CD14-positive monocyte (primary cell): ENCODE measurements at regions not wholly inside any gene's neighbourhood (a gene's known extent, or its start where the extent isn't known, plus 50 kb on each side); places are given as distances from the start of the nearest gene placed in this dataset.

Experiments
- DNase-seq, 3 donors: peaks; one replicate each; pipeline ENCODE4 v3.0.0-alpha.2; 2011 to 2022
- H2AFZ ChIP-seq: 2 replicates; pipeline ENCODE4 v1.6.0; 2012; ENCODE audit warnings: mild to moderate bottlenecking, low read depth, low read length, inconsistent platforms; ENCODE audit not compliant: insufficient read depth, poor library complexity, severe bottlenecking
- H3K27ac ChIP-seq, 2 donors: 1 replicate in 1 of 2; 2 replicates in 1 of 2; pipeline ENCODE4 v1.5.1; 2012 to 2013; ENCODE audit warnings: low read length in 2 of 2, control low read depth in 1 of 2, inconsistent platforms in 1 of 2, low read depth in 1 of 2, mild to moderate bottlenecking in 1 of 2
- H3K27me3 ChIP-seq, 2 donors: one replicate each; pipeline versions ENCODE4 v1.6.0 to v1.6.1; 2011 to 2013; ENCODE audit warnings: low read length in 2 of 2; ENCODE audit not compliant: control insufficient read depth in 2 of 2, insufficient read depth in 2 of 2
- H3K36me3 ChIP-seq, 2 donors: replicated peaks in 1 of 2; 1 replicate in 1 of 2; 2 replicates in 1 of 2; pipeline versions ENCODE4 v1.5.1 to v1.6.1; 2012 to 2013; ENCODE audit warnings: low read length in 2 of 2, control low read depth in 1 of 2, inconsistent platforms in 1 of 2, mild to moderate bottlenecking in 1 of 2; ENCODE audit not compliant: insufficient read depth in 2 of 2, control insufficient read depth in 1 of 2
- H3K4me1 ChIP-seq, 2 donors: 1 replicate in 1 of 2; 2 replicates in 1 of 2; pipeline versions ENCODE4 v1.5.1 to v1.6.1; 2012 to 2013; ENCODE audit warnings: low read length in 2 of 2, control low read depth in 1 of 2, inconsistent platforms in 1 of 2, mild to moderate bottlenecking in 1 of 2, moderate library complexity in 1 of 2; ENCODE audit not compliant: insufficient read depth in 2 of 2, control insufficient read depth in 1 of 2
- H3K4me2 ChIP-seq: replicated peaks from 2 replicates; pipeline ENCODE3; 2012; ENCODE audit warnings: low read length, moderate library complexity, mild to moderate bottlenecking; ENCODE audit not compliant: poor library complexity, severe bottlenecking; ENCODE audit errors: extremely low read depth
- H3K4me3 ChIP-seq, 3 experiments: fragments of 200-600 bp in 1 of 3; sonication (generic) in 1 of 3; replicated peaks in 1 of 3; 1 replicate in 2 of 3; 2 replicates in 1 of 3; pipeline ENCODE4 v1.5.1; 2011 to 2013; ENCODE audit warnings: low read length in 3 of 3, mild to moderate bottlenecking in 3 of 3, control low read depth in 2 of 3, low read depth in 2 of 3, inconsistent platforms in 1 of 3, moderate library complexity in 1 of 3
- H3K79me2 ChIP-seq: 2 replicates; pipeline ENCODE4 v1.6.0; 2012; ENCODE audit warnings: mild to moderate bottlenecking, control low read depth, inconsistent platforms, low read length, moderate library complexity; ENCODE audit not compliant: insufficient read depth
- H3K9ac ChIP-seq: 2 replicates; pipeline ENCODE4 v1.6.0; 2017; ENCODE audit warnings: low read length, mild to moderate bottlenecking; ENCODE audit not compliant: insufficient read depth, poor library complexity, severe bottlenecking
- H3K9me3 ChIP-seq, 2 donors: replicated peaks in 1 of 2; 1 replicate in 1 of 2; 2 replicates in 1 of 2; pipeline versions ENCODE4 v1.5.1 to v1.6.1; 2012 to 2013; ENCODE audit warnings: low read length in 2 of 2, control low read depth in 1 of 2; ENCODE audit not compliant: control insufficient read depth in 1 of 2, insufficient read depth in 1 of 2
- H4K20me1 ChIP-seq: 2 replicates; pipeline ENCODE4 v1.6.0; 2012; ENCODE audit warnings: mild to moderate bottlenecking, low read length, control low read depth, moderate library complexity; ENCODE audit not compliant: insufficient read depth
- H3K27ac Mint-ChIP-seq, 7 donors: one replicate each; pipeline ENCODE4 v1.8.0; 2020; ENCODE audit warnings: mild to moderate bottlenecking in 7 of 7, mixed read lengths in 7 of 7, moderate library complexity in 6 of 7, inconsistent platforms in 2 of 7
- H3K27me3 Mint-ChIP-seq, 3 donors: one replicate each; pipeline ENCODE4 v1.8.0; 2021 to 2022; ENCODE audit warnings: low read depth in 3 of 3, mild to moderate bottlenecking in 3 of 3, mixed read lengths in 3 of 3, moderate library complexity in 3 of 3, inconsistent platforms in 1 of 3
- H3K36me3 Mint-ChIP-seq, 2 donors: one replicate each; pipeline ENCODE4 v1.8.0; 2020; ENCODE audit warnings: mixed read lengths in 2 of 2, inconsistent platforms in 1 of 2, mild to moderate bottlenecking in 1 of 2
- H3K4me1 Mint-ChIP-seq: one replicate; pipeline ENCODE4 v1.8.0; 2020; ENCODE audit warnings: mild to moderate bottlenecking, mixed read lengths
- H3K4me3 Mint-ChIP-seq, 2 donors: one replicate each; pipeline ENCODE4 v1.8.0; 2020; ENCODE audit warnings: mild to moderate bottlenecking in 2 of 2, mixed read lengths in 2 of 2, moderate library complexity in 1 of 2
- H3K9me3 Mint-ChIP-seq, 7 donors: one replicate each; pipeline ENCODE4 v1.8.0; 2020 to 2022; ENCODE audit warnings: mixed read lengths in 7 of 7, mild to moderate bottlenecking in 6 of 7, moderate library complexity in 6 of 7, inconsistent platforms in 2 of 7
- CTCF ChIP-seq: fragments of 200-600 bp; IDR thresholded peaks from one replicate; pipeline ENCODE4 v1.8.0; 2022; ENCODE audit warnings: antibody characterized with exemption, mild to moderate bottlenecking
- WGBS: methylation state at CpG from one replicate; pipeline ENCODE4 v1.1.5; 2013; ENCODE audit warnings: missing lambda C conversion rate; ENCODE audit not compliant: insufficient coverage; 5-methylcytosine and 5-hydroxymethylcytosine counted together
- intact Hi-C, 2 donors: fragments of 100-400 bp; cut with micrococcal nuclease; formaldehyde crosslinking; loops; one replicate each; pipeline versions ENCODE4 v1.15.0 to v1.15.1; 2023

- H3K4me3 ChIP-seq = no peak overlapping the region
- no peak for TF ChIP-seq CTCF
- H4K20me1 ChIP-seq = no peaks in the 10 kb centered on the region
- H3K4me2 ChIP-seq = no peak overlapping the region
- no peak for DNase-seq
- H3K79me2 ChIP-seq = no peaks in the 10 kb centered on the region
- H3K9ac ChIP-seq = no peak overlapping the region
- 100% methylated on average over 1 of the region's 6 CpGs for WGBS
- no peaks in the 10 kb centered on the region for H3K27me3 ChIP-seq
- Mint-ChIP-seq H3K27ac (no peak overlapping the region), H3K27me3 (peaks cover 2 to 9% (median 8%) of the 10 kb centered on the region in 3 donors), H3K4me1 (peaks cover under 1% of the 10 kb centered on the region), H3K4me3 (no peak overlapping the region), H3K36me3 (no peaks in the 10 kb centered on the region), H3K9me3 (peaks cover 0 to 3% (median 0%) of the 10 kb centered on the region in 7 donors)
- no peaks in the 10 kb centered on the region for H3K4me1 ChIP-seq
- H2AFZ ChIP-seq = no peak overlapping the region
- no peak overlapping the region for H3K27ac ChIP-seq
- no peaks in the 10 kb centered on the region for H3K9me3 ChIP-seq
- intact Hi-C loops = no loop called here
- no peaks in the 10 kb centered on the region for H3K36me3 ChIP-seq
Observed at GRCh38 chr18:76643996-76644395, 149.0 kb upstream of the ZNF516 start.

GRCh38 chr18:76643199-76643598, 148.2 kb upstream of the ZNF516 start:
- peaks cover 0 to 1% (median 0%) of the 10 kb centered on the region in 7 donors for H3K9me3 Mint-ChIP-seq
- no peaks in the 10 kb centered on the region for H3K36me3 Mint-ChIP-seq
- Histone ChIP-seq H3K36me3 (no peaks in the 10 kb centered on the region), H3K79me2 (no peaks in the 10 kb centered on the region), H3K4me2 (no peak overlapping the region), H2AFZ (no peak overlapping the region), H3K9ac (no peak overlapping the region), H4K20me1 (no peaks in the 10 kb centered on the region), H3K9me3 (no peaks in the 10 kb centered on the region), H3K27me3 (no peaks in the 10 kb centered on the region), H3K27ac (no peak overlapping the region), H3K4me3 (no peak overlapping the region), H3K4me1 (no peaks in the 10 kb centered on the region)
- no peak for TF ChIP-seq CTCF
- no peak overlapping the region for H3K27ac Mint-ChIP-seq
- no CpG with 5 or more reads among the region's 2 CpGs for WGBS
- H3K27me3 Mint-ChIP-seq = peaks cover 2 to 8% (median 7%) of the 10 kb centered on the region in 3 donors
- intact Hi-C loops = no loop called here
- H3K4me1 Mint-ChIP-seq = peaks cover 6% of the 10 kb centered on the region
- no peak overlapping the region for H3K4me3 Mint-ChIP-seq
- DNase-seq = no peak
